ENCODE measurements at regions not wholly inside any gene's neighbourhood (a gene's known extent, or its start where the extent isn't known, plus 50 kb on each side); places are given as distances from the start of the nearest gene placed in this dataset.

- Mint-ChIP-seq H3K9me3 (no peaks in the 10 kb centered on the region), H3K27me3 (ENCODE audit: insufficient read depth) (peaks cover 2% of the 10 kb centered on the region; the same call in 1 of the 2 replicates), H3K4me1 (ENCODE audit: low read depth) (no peaks in the 10 kb centered on the region), H3K27ac (no peak overlapping the region), H3K4me3 (no peak overlapping the region), H3K36me3 (ENCODE audit: low read depth) (no peaks in the 10 kb centered on the region)
- TF ChIP-seq CTCF (IDR thresholded peaks at IDR 0.05) = no peak
- no peak for DNase-seq
These were observed 274.6 kb downstream of the BTG1 start for GRCh38 chr12:91870872-91871707.

- no peaks in the 10 kb centered on the region for H3K36me3 Mint-ChIP-seq (ENCODE audit: low read depth)
- no peak for TF ChIP-seq CTCF (IDR thresholded peaks at IDR 0.05)
- no peaks in the 10 kb centered on the region for H3K4me1 Mint-ChIP-seq (ENCODE audit: low read depth)
- H3K4me3 Mint-ChIP-seq = no peak overlapping the region
- DNase-seq = no peak
- H3K27ac Mint-ChIP-seq = no peak overlapping the region
- H3K9me3 Mint-ChIP-seq = no peaks in the 10 kb centered on the region
- H3K27me3 Mint-ChIP-seq (ENCODE audit: insufficient read depth) = peaks cover 2% of the 10 kb centered on the region; the same call in 1 of the 2 replicates
These were observed 277.6 kb downstream of the BTG1 start for GRCh38 chr12:91868054-91868453.

- H3K27me3 Mint-ChIP-seq (ENCODE audit: insufficient read depth) = peaks cover 2% of the 10 kb centered on the region; the same call in 1 of the 2 replicates
- H3K36me3 Mint-ChIP-seq (ENCODE audit: low read depth) = no peaks in the 10 kb centered on the region
- H3K4me3 Mint-ChIP-seq = no peak overlapping the region
These were observed 279.1 kb downstream of the BTG1 start for GRCh38 chr12:91866566-91866965.

GRCh38 chr12:91863702-91864101 lies 281.9 kb downstream of the BTG1 start:
- no peak for DNase-seq
- Mint-ChIP-seq H3K27ac (no peak overlapping the region), H3K36me3 (ENCODE audit: low read depth) (no peaks in the 10 kb centered on the region), H3K4me1 (ENCODE audit: low read depth) (no peaks in the 10 kb centered on the region; the same call in 1 of the 2 replicates), H3K4me3 (no peak overlapping the region), H3K27me3 (ENCODE audit: insufficient read depth) (no peaks in the 10 kb centered on the region; the same call in 1 of the 2 replicates), H3K9me3 (no peaks in the 10 kb centered on the region)
- TF ChIP-seq CTCF (IDR thresholded peaks at IDR 0.05) = no peak

More at GRCh38 chr12:91866566-91866965, 279.1 kb downstream of the BTG1 start:
- Mint-ChIP-seq H3K9me3 (no peaks in the 10 kb centered on the region), H3K4me1 (ENCODE audit: low read depth) (no peaks in the 10 kb centered on the region), H3K27ac (no peak overlapping the region)
- no peak for TF ChIP-seq CTCF (IDR thresholded peaks at IDR 0.05)
- DNase-seq = no peak

- no peak for DNase-seq
- Mint-ChIP-seq H3K4me3 (no peak overlapping the region), H3K27ac (no peak overlapping the region), H3K4me1 (ENCODE audit: low read depth) (no peaks in the 10 kb centered on the region; the same call in 1 of the 2 replicates), H3K36me3 (ENCODE audit: low read depth) (no peaks in the 10 kb centered on the region), H3K27me3 (ENCODE audit: insufficient read depth) (no peaks in the 10 kb centered on the region; the same call in 1 of the 2 replicates), H3K9me3 (no peaks in the 10 kb centered on the region)
- no peak for TF ChIP-seq CTCF (IDR thresholded peaks at IDR 0.05)
These were observed 284.1 kb downstream of the BTG1 start for GRCh38 chr12:91861554-91861953.

Data from HFFc6 (cell line).